ENCODE measurements at regions not wholly inside any gene's neighbourhood (a gene's known extent, or its start where the extent isn't known, plus 50 kb on each side); places are given as distances from the start of the nearest gene placed in this dataset.

DNA sequence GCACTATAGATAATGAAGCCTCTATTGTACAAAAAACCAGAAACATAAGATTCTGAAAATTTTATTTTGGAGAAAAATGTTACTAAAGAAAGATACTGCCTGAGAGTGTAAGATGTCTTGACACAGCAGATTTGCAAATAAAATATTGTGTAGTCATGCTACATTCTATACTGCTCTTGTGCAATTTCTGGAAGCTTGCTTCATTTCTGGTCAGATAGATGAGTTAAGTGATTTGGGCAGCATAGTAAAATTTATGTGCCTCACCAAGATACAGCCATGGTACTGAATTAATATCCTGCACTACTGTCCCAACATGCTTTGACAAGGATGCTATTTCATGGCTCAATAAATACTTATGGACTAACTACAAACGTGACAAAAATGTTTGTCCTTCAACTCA is 55.1 kb upstream of the STARD13 start:
- H3K27me3 ChIP-seq: no peaks in the 10 kb centered on the region
- TF ChIP-seq, protein P1, sequence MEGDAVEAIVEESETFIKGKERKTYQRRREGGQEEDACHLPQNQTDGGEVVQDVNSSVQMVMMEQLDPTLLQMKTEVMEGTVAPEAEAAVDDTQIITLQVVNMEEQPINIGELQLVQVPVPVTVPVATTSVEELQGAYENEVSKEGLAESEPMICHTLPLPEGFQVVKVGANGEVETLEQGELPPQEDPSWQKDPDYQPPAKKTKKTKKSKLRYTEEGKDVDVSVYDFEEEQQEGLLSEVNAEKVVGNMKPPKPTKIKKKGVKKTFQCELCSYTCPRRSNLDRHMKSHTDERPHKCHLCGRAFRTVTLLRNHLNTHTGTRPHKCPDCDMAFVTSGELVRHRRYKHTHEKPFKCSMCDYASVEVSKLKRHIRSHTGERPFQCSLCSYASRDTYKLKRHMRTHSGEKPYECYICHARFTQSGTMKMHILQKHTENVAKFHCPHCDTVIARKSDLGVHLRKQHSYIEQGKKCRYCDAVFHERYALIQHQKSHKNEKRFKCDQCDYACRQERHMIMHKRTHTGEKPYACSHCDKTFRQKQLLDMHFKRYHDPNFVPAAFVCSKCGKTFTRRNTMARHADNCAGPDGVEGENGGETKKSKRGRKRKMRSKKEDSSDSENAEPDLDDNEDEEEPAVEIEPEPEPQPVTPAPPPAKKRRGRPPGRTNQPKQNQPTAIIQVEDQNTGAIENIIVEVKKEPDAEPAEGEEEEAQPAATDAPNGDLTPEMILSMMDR (IDR thresholded peaks at IDR 0.05): no peak
- no peaks in the 10 kb centered on the region for H3K36me3 ChIP-seq
- peaks cover 0 to 5% of the 10 kb centered on the region in 2 experiments for H3K4me1 ChIP-seq (ENCODE audit: control insufficient read depth in 1 of 2, insufficient read depth in 1 of 2, low read depth in 1 of 2, low read length in 1 of 2)
- no peaks in the 10 kb centered on the region for H3K9me3 ChIP-seq
- no peak overlapping the region for H3K4me3 ChIP-seq (ENCODE audit: low read depth in 1 of 2, low read length in 1 of 2)
- no peak overlapping the region for H3K27ac ChIP-seq

- Histone ChIP-seq H3K4me1 (ENCODE audit: control insufficient read depth in 1 of 2, insufficient read depth in 1 of 2, low read depth in 1 of 2, low read length in 1 of 2) (peaks cover 0 to 5% of the 10 kb centered on the region in 2 experiments), H3K9me3 (no peaks in the 10 kb centered on the region), H3K27ac (no peak overlapping the region), H3K4me3 (ENCODE audit: low read depth in 1 of 2, low read length in 1 of 2) (no peak overlapping the region), H3K36me3 (no peaks in the 10 kb centered on the region), H3K27me3 (no peaks in the 10 kb centered on the region)
- TF ChIP-seq, protein P1 (IDR thresholded peaks at IDR 0.05): no peak
These were observed 56.4 kb upstream of the STARD13 start for GRCh38 chr13:33341861-33342452.

DNA sequence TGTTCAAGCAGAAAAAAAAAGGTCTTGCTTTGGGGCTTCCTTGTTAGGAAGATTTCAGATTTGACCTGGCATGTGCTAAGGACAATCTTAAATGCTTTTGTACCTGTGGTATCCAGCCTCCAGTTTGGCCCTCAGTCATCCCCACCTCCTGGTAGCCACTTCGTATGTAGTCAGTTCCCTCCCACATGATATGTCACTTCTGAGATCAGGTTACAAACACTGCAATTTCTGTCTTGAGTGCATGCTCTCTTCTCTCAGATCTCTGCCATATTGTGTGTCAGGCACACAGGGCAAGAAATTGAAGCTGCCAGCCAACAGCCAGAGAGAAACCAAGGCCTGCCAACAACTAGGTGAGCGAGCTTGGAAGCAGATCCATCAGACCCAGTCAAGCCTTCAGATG is 60.3 kb upstream of the STARD13 start:
- no peak overlapping the region for H3K27ac ChIP-seq
- H3K27me3 ChIP-seq: peaks cover 37% of the 10 kb centered on the region
- H3K4me3 ChIP-seq (ENCODE audit: low read depth in 1 of 2, low read length in 1 of 2): no peak overlapping the region
- no peaks in the 10 kb centered on the region for H3K36me3 ChIP-seq
- TF ChIP-seq, protein P1 (IDR thresholded peaks at IDR 0.05): no peak
- H3K9me3 ChIP-seq: no peaks in the 10 kb centered on the region
- peaks cover 7 to 12% of the 10 kb centered on the region in 2 experiments for H3K4me1 ChIP-seq (ENCODE audit: control insufficient read depth in 1 of 2, insufficient read depth in 1 of 2, low read depth in 1 of 2, low read length in 1 of 2)

DNA sequence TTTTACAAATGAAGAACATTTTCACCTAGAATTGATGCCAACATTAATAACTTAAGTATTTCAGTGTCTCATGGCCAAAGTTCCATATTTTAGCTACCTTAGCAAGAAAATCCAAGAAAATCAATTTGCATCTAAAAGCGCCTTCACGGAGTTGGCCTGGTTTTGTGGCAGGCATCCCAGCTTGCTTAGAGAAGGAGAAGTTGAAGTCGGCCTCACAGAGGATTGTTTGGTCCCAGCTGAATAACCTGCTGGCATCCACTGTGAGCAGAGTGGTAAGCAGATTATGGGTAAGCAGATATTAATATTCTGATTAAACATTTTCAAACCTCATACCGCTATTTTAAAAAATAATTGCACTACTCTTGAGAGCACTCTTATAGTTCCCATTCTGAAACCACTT is 62.3 kb upstream of the STARD13 start:
- H3K27me3 ChIP-seq: peaks cover 52% of the 10 kb centered on the region
- TF ChIP-seq, protein P1 (IDR thresholded peaks at IDR 0.05): no peak
- H3K27ac ChIP-seq: no peak overlapping the region
- H3K9me3 ChIP-seq: no peaks in the 10 kb centered on the region
- H3K4me1 ChIP-seq (ENCODE audit: control insufficient read depth in 1 of 2, insufficient read depth in 1 of 2, low read depth in 1 of 2, low read length in 1 of 2): peaks cover 7 to 10% of the 10 kb centered on the region in 2 experiments
- H3K4me3 ChIP-seq (ENCODE audit: low read depth in 1 of 2, low read length in 1 of 2): no peak overlapping the region
- H3K36me3 ChIP-seq: no peaks in the 10 kb centered on the region

DNA sequence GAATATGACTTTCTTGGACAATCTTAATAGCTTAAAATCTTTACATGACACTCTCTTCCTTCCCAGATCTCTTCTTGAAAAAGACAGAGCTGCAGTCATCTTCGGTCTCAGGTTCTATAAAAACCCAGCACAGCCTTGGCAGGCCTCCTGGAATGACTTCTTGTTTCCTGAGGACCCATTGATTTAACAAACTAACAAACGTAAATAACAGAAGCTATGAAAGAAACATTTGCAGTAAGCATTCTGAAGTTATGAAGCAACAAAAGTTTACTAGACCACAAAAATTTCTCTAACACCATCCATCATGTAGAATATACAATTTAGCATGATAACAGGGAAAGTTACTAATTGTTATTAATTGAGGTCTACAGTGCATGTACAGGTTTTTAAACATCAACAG is 62.8 kb upstream of the STARD13 start:
- peaks cover 7 to 10% of the 10 kb centered on the region in 2 experiments for H3K4me1 ChIP-seq (ENCODE audit: control insufficient read depth in 1 of 2, insufficient read depth in 1 of 2, low read depth in 1 of 2, low read length in 1 of 2)
- no peak overlapping the region for H3K27ac ChIP-seq
- H3K9me3 ChIP-seq: no peaks in the 10 kb centered on the region
- TF ChIP-seq, protein P1 (IDR thresholded peaks at IDR 0.05): no peak
- no peaks in the 10 kb centered on the region for H3K36me3 ChIP-seq
- H3K4me3 ChIP-seq (ENCODE audit: low read depth in 1 of 2, low read length in 1 of 2): no peak overlapping the region
- H3K27me3 ChIP-seq: peaks cover 52% of the 10 kb centered on the region

All from neutrophil (primary cell).